Heart left ventricle (tissue), 13 donors: ENCODE measurements at regions not wholly inside any gene's neighbourhood (a gene's known extent, or its start where the extent isn't known, plus 50 kb on each side); places are given as distances from the start of the nearest gene placed in this dataset.

Experiments used
- POLR2A ChIP-seq, 2 donors: fragments of 450-650 bp; IDR thresholded peaks; one replicate each; pipeline ENCODE4 v1.6.1; 2017; ENCODE audit warnings: antibody characterized with exemption in 2 of 2, mild to moderate bottlenecking in 2 of 2, moderate library complexity in 2 of 2
- TF ChIP-seq, protein P1 (sequence below), 12 donors: fragments of 200-600 bp; sonication (generic) in 4 of 12; IDR thresholded peaks; one replicate each; pipeline versions ENCODE4 v1.5.0 to v1.8.0; 2018 to 2022; ENCODE audit warnings: antibody characterized with exemption in 12 of 12, mild to moderate bottlenecking in 5 of 12
- donor health status: ischemic (EF 13 %, LVEDD 7.1; RV severe dilation, severe dysfunction).
- donor health status: DM: no; HTN: yes; CAD: no.
- donor health status: DM: no; HTN: no; CAD: no.
- donor health status: ischemic (EF 25% LVEDD 6.9; RV normal size, moderate dysfunction).
- donor health status: ischemic (EF 25% LVEDD 5.7; RV mildly dilated, moderate dysfunction).
- donor health status: ischemic (EF 35%, LVEDD 5.7; RV mildly dilated, moderate dysfunction).
- donor health status: nonischemic (EF 11% LVEDD 7.7; RV severe dilation, severe dysfunction).
- donor health status: DM: yes; HTN: yes; CAD: no.
- donor health status: PGD.
- donor health status: ischemic (EF 29% LVEDD 5.4; RV normal size, mild dysfunction).
- donor health status: nonischemic (EF 23%, LVEDD 6.1; RV moderate dilation, normal function).

DNA sequence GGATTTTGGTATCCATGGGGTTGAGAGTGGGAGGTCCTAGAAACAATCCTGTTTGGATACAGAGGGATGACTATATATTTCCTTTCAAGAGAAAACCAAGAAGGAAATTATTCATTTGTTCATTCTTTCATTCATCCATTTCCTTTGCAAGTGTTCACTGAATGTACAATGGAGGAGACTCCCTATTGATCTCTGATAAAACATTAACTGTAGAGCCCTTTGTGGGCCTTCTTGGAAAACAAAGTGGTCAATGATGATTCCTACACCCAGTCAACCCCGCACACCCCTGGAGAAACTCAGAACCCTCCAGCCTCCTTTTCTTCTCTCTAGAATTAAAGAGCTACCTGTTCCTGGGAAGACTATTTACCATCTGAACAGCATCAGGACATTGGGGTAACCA lies 247.3 kb downstream of the AUH start:
- TF ChIP-seq, protein P1, sequence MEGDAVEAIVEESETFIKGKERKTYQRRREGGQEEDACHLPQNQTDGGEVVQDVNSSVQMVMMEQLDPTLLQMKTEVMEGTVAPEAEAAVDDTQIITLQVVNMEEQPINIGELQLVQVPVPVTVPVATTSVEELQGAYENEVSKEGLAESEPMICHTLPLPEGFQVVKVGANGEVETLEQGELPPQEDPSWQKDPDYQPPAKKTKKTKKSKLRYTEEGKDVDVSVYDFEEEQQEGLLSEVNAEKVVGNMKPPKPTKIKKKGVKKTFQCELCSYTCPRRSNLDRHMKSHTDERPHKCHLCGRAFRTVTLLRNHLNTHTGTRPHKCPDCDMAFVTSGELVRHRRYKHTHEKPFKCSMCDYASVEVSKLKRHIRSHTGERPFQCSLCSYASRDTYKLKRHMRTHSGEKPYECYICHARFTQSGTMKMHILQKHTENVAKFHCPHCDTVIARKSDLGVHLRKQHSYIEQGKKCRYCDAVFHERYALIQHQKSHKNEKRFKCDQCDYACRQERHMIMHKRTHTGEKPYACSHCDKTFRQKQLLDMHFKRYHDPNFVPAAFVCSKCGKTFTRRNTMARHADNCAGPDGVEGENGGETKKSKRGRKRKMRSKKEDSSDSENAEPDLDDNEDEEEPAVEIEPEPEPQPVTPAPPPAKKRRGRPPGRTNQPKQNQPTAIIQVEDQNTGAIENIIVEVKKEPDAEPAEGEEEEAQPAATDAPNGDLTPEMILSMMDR (IDR thresholded peaks at IDR 0.05), result no peak
- no peak for TF ChIP-seq POLR2A (IDR thresholded peaks at IDR 0.05)
